Naive B cell (primary cell): ENCODE measurements at regions not wholly inside any gene's neighbourhood (a gene's known extent, or its start where the extent isn't known, plus 50 kb on each side); places are given as distances from the start of the nearest gene placed in this dataset.

Source experiments
- ATAC-seq, 2 donors: fragments of 150-1000 bp; cut with Tn5 transposase; 2 replicates each; pipeline ENCODE4 v1.10.0; 2021; ENCODE audit warnings: low read depth in 2 of 2, mild to moderate bottlenecking in 2 of 2, moderate library complexity in 2 of 2
- DNase-seq: peaks from one replicate; pipeline ENCODE4 v3.0.0; 2022
- H3K27ac Mint-ChIP-seq, 6 donors: one replicate each; pipeline ENCODE4 v1.8.0; 2020 to 2022; ENCODE audit warnings: mild to moderate bottlenecking in 6 of 6, mixed read lengths in 6 of 6, moderate library complexity in 5 of 6, inconsistent platforms in 2 of 6
- H3K27me3 Mint-ChIP-seq, 3 donors: one replicate each; pipeline ENCODE4 v1.8.0; 2021 to 2022; ENCODE audit warnings: mixed read lengths in 3 of 3, mild to moderate bottlenecking in 1 of 3
- H3K36me3 Mint-ChIP-seq, 2 donors: one replicate each; pipeline ENCODE4 v1.8.0; 2020 to 2022; ENCODE audit warnings: mixed read lengths in 2 of 2, inconsistent platforms in 1 of 2, mild to moderate bottlenecking in 1 of 2
- H3K4me1 Mint-ChIP-seq, 3 donors: one replicate each; pipeline ENCODE4 v1.8.0; 2020 to 2022; ENCODE audit warnings: mixed read lengths in 3 of 3, inconsistent platforms in 1 of 3, mild to moderate bottlenecking in 1 of 3, moderate library complexity in 1 of 3
- H3K4me3 Mint-ChIP-seq, 8 donors: one replicate each; pipeline ENCODE4 v1.8.0; 2020 to 2022; ENCODE audit warnings: mild to moderate bottlenecking in 8 of 8, mixed read lengths in 8 of 8, moderate library complexity in 8 of 8, inconsistent platforms in 2 of 8
- H3K9me3 Mint-ChIP-seq, 7 donors: one replicate each; pipeline ENCODE4 v1.8.0; 2020 to 2022; ENCODE audit warnings: mixed read lengths in 7 of 7, mild to moderate bottlenecking in 5 of 7, inconsistent platforms in 2 of 7, moderate library complexity in 1 of 7

DNA sequence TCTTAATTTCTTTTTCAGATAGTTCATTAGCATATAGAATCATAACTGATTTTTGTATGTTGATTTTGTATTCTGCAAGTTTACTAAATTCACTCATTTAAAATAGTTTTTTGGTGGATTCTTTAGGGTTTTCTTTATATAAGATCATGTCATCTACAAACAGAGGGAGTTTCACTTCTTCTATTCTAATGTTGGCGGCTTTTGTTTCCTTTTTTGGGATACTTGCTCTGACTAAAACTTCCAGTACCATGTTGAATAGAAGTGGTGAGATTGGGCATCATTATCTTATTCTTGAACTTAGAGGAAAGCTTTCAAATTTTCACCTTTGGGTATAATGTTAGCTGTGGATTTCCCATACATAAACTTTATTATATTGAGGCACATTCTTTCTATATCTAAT is 296.9 kb downstream of the BCKDHB start:
- no peaks in the 10 kb centered on the region for H3K4me1 Mint-ChIP-seq
- ATAC-seq (no peak), DNase-seq (no peak)
- no peak overlapping the region for H3K4me3 Mint-ChIP-seq
- H3K36me3 Mint-ChIP-seq, result peaks cover 0 to 2% of the 10 kb centered on the region in 2 donors
- no peaks in the 10 kb centered on the region for H3K27me3 Mint-ChIP-seq
- peaks cover 6 to 60% (median 45%) of the 10 kb centered on the region in 7 donors for H3K9me3 Mint-ChIP-seq
- no peak overlapping the region for H3K27ac Mint-ChIP-seq

DNA sequence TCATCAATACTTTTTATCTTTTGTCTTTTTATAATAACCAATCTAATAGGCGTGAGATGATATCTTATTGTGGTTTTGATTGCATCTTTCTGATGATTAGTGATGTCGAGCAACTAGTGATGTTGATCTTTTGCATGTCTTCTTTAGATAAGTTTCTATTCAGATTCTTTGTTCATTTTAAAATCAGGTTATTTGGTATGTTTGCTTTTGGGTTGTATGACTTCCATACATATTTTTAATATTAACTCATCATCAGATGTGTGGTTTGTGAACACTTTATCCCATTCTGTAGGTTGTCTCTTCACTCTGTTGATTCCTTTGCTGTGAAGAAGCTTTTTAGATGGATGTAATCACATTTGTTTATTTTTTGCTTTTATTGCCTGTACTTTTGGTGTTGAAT is 295.8 kb downstream of the BCKDHB start:
- Mint-ChIP-seq H3K4me3 (no peak overlapping the region), H3K36me3 (peaks cover 0 to 10% of the 10 kb centered on the region in 2 donors), H3K4me1 (no peaks in the 10 kb centered on the region), H3K27ac (no peak overlapping the region), H3K27me3 (no peaks in the 10 kb centered on the region), H3K9me3 (peaks cover 12 to 66% (median 47%) of the 10 kb centered on the region in 7 donors)
- no peak for ATAC-seq
- DNase-seq, result no peak
